DMS153 treated with DMSO at 0.1 percent for 48 hours (cell line): ENCODE measurements at regions not wholly inside any gene's neighbourhood (a gene's known extent, or its start where the extent isn't known, plus 50 kb on each side); places are given as distances from the start of the nearest gene placed in this dataset.
"Not testable (repeated sequence)": the region's sequence is repeated elsewhere in the genome, so short reads cannot be mapped to it uniquely, and the experiment has no call there.

Source experiments
- DNase-seq: peaks from one replicate; lab custom pipeline; 2025; ENCODE audit not compliant: unreplicated experiment; lab: John Stamatoyannopoulos, UW

- no peak for DNase-seq
Observed at GRCh38 chr6:167559675-167560479, 235.0 kb downstream of the TTLL2 start.

GRCh38 chr6:167560673-167561569 lies 236.0 kb downstream of the TTLL2 start:
- DNase-seq = no peak

- DNase-seq = not testable (repeated sequence)
Observed at GRCh38 chr6:167562862-167563261, 238.0 kb downstream of the TTLL2 start.

- no peak for DNase-seq
Observed at GRCh38 chr6:167564416-167565250, 239.7 kb downstream of the TTLL2 start.

- no peak for DNase-seq
Observed at GRCh38 chr6:167565388-167565787, 240.5 kb downstream of the TTLL2 start.

GRCh38 chr6:167565884-167566599 lies 241.2 kb downstream of the TTLL2 start:
- DNase-seq = no peak

GRCh38 chr6:167566711-167567141 lies 241.8 kb downstream of the TTLL2 start:
- no peak for DNase-seq

GRCh38 chr6:167567142-167568033 lies 242.5 kb downstream of the TTLL2 start:
- DNase-seq = no peak

- DNase-seq = no peak
Observed at GRCh38 chr6:167568407-167569024, 243.6 kb downstream of the TTLL2 start.

GRCh38 chr6:167569041-167569805 lies 244.3 kb downstream of the TTLL2 start:
- DNase-seq = no peak

GRCh38 chr6:167569879-167570278 lies 245.0 kb downstream of the TTLL2 start:
- DNase-seq = no peak

- DNase-seq = no peak
Observed at GRCh38 chr6:167570460-167571400, 245.8 kb downstream of the TTLL2 start.

GRCh38 chr6:167571550-167571949 lies 246.7 kb downstream of the TTLL2 start:
- no peak for DNase-seq

- no peak for DNase-seq
Observed at GRCh38 chr6:167572106-167572505, 247.2 kb downstream of the TTLL2 start.

- DNase-seq = no peak
Observed at GRCh38 chr6:167572841-167573271, 248.0 kb downstream of the TTLL2 start.

GRCh38 chr6:167573461-167574215 lies 248.8 kb downstream of the TTLL2 start:
- DNase-seq = no peak
